NCI-H82 treated with DMSO at 0.1 percent for 48 hours (cell line): ENCODE measurements at regions not wholly inside any gene's neighbourhood (a gene's known extent, or its start where the extent isn't known, plus 50 kb on each side); places are given as distances from the start of the nearest gene placed in this dataset.
"Not testable (repeated sequence)": the region's sequence is repeated elsewhere in the genome, so short reads cannot be mapped to it uniquely, and the experiment has no call there.

Experiments used
- DNase-seq: peaks from one replicate; lab custom pipeline; 2025; ENCODE audit not compliant: unreplicated experiment; lab: John Stamatoyannopoulos, UW

GRCh38 chr4:124833831-124834505, 121.4 kb upstream of the ANKRD50 start:
- DNase-seq: no peak

- DNase-seq: no peak
Measured at GRCh38 chr4:124828382-124828781, 115.8 kb upstream of the ANKRD50 start.

- DNase-seq: no peak
Measured at GRCh38 chr4:124817531-124817930, 105.0 kb upstream of the ANKRD50 start.

- not testable (repeated sequence) for DNase-seq
Measured at GRCh38 chr4:124812203-124812602, 99.7 kb upstream of the ANKRD50 start.

GRCh38 chr4:124810827-124811226, 98.3 kb upstream of the ANKRD50 start:
- DNase-seq: no peak

GRCh38 chr4:124807421-124807820, 94.9 kb upstream of the ANKRD50 start:
- no peak for DNase-seq

- no peak for DNase-seq
Measured at GRCh38 chr4:124806403-124806802, 93.9 kb upstream of the ANKRD50 start.

- DNase-seq: no peak
Measured at GRCh38 chr4:124804584-124804983, 92.1 kb upstream of the ANKRD50 start.

- no peak for DNase-seq
Measured at GRCh38 chr4:124804041-124804440, 91.5 kb upstream of the ANKRD50 start.

- no peak for DNase-seq
Measured at GRCh38 chr4:124803641-124804040, 91.1 kb upstream of the ANKRD50 start.

- DNase-seq: no peak
Measured at GRCh38 chr4:124803026-124803425, 90.5 kb upstream of the ANKRD50 start.

- no peak for DNase-seq
Measured at GRCh38 chr4:124797223-124797622, 84.7 kb upstream of the ANKRD50 start.

GRCh38 chr4:124790471-124790870, 77.9 kb upstream of the ANKRD50 start:
- no peak for DNase-seq

GRCh38 chr4:124786634-124787033, 74.1 kb upstream of the ANKRD50 start:
- no peak for DNase-seq

GRCh38 chr4:124785645-124786044, 73.1 kb upstream of the ANKRD50 start:
- no peak for DNase-seq

GRCh38 chr4:124783847-124784246, 71.3 kb upstream of the ANKRD50 start:
- no peak for DNase-seq

- no peak for DNase-seq
Measured at GRCh38 chr4:124777007-124777406, 64.5 kb upstream of the ANKRD50 start.

- DNase-seq: no peak
Measured at GRCh38 chr4:124768596-124769365, 56.2 kb upstream of the ANKRD50 start.

GRCh38 chr4:124762956-124763355, 50.4 kb upstream of the ANKRD50 start:
- no peak for DNase-seq
